ENCODE measurements at regions not wholly inside any gene's neighbourhood (a gene's known extent, or its start where the extent isn't known, plus 50 kb on each side); places are given as distances from the start of the nearest gene placed in this dataset.

- TF ChIP-seq CTCF (IDR thresholded peaks at IDR 0.05), result no peak
- no peak for DNase-seq
- Mint-ChIP-seq H3K9me3 (peaks cover 11% of the 10 kb centered on the region), H3K27me3 (ENCODE audit: low read depth, poor library complexity) (peaks cover 10% of the 10 kb centered on the region), H3K4me1 (no peaks in the 10 kb centered on the region), H3K36me3 (ENCODE audit: low read depth) (no peaks in the 10 kb centered on the region), H3K27ac (no peak overlapping the region), H3K4me3 (no peak overlapping the region)
These were observed 293.6 kb upstream of the PUDP start for GRCh38 chrX:7441586-7441985.

DNA sequence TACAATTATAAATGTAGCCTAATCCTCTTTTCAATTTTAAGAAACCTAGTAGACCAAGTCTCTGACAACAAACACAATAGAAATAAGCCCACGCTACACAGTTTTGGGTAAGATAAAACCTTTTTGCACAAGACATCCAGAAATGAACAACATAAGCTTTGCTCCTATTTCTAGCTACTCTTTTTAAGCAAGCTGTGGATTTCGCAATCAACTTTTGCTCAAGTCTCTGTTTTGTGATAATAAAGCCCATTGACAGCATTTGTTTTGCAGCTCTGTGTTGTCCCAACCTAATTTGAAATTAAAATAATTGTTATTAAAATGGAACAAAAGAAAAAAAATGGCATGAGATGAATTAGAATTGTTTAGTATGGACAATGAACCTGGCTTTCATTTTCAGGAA is 287.9 kb upstream of the PUDP start:
- TF ChIP-seq CTCF (IDR thresholded peaks at IDR 0.05), result no peak
- Mint-ChIP-seq H3K4me3 (no peak overlapping the region), H3K9me3 (peaks cover 9% of the 10 kb centered on the region), H3K36me3 (ENCODE audit: low read depth) (no peaks in the 10 kb centered on the region), H3K27ac (no peak overlapping the region), H3K27me3 (ENCODE audit: low read depth, poor library complexity) (peaks cover 6% of the 10 kb centered on the region), H3K4me1 (no peaks in the 10 kb centered on the region)
- DNase-seq, result no peak

GRCh38 chrX:7432901-7433300 is 284.9 kb upstream of the PUDP start:
- H3K27me3 Mint-ChIP-seq (ENCODE audit: low read depth, poor library complexity), result peaks cover 7% of the 10 kb centered on the region
- no peak for DNase-seq
- no peaks in the 10 kb centered on the region for H3K4me1 Mint-ChIP-seq
- no peaks in the 10 kb centered on the region for H3K9me3 Mint-ChIP-seq
- no peaks in the 10 kb centered on the region for H3K36me3 Mint-ChIP-seq (ENCODE audit: low read depth)
- no peak for TF ChIP-seq CTCF (IDR thresholded peaks at IDR 0.05)
- no peak overlapping the region for H3K27ac Mint-ChIP-seq
- no peak overlapping the region for H3K4me3 Mint-ChIP-seq

- H3K27me3 Mint-ChIP-seq (ENCODE audit: low read depth, poor library complexity), result peaks cover 7% of the 10 kb centered on the region
- TF ChIP-seq CTCF (IDR thresholded peaks at IDR 0.05), result no peak
- H3K36me3 Mint-ChIP-seq (ENCODE audit: low read depth), result no peaks in the 10 kb centered on the region
- H3K9me3 Mint-ChIP-seq, result no peaks in the 10 kb centered on the region
- no peak overlapping the region for H3K27ac Mint-ChIP-seq
- no peaks in the 10 kb centered on the region for H3K4me1 Mint-ChIP-seq
- no peak overlapping the region for H3K4me3 Mint-ChIP-seq
- DNase-seq, result no peak
These were observed 272.8 kb upstream of the PUDP start for GRCh38 chrX:7420717-7421116.

DNA sequence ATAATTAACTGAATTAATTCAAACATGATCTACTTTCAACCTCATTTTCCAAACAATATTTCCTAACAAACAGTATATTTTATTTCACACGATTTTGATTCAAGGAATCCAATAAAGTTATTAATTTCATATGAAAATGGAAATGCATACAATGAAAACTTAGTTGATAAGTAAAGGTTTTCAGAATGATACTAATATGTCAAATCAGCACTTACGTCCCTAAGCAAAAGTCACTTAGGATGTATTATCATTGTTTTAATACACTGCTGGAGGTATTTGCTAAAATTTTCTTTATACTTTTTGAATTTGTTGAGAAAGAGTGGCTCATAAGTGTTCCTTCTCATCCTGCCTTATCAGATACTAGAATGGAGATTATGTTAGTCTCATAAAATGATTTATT is 266.8 kb upstream of the PUDP start:
- Mint-ChIP-seq H3K4me3 (no peak overlapping the region), H3K27ac (no peak overlapping the region), H3K4me1 (no peaks in the 10 kb centered on the region), H3K36me3 (ENCODE audit: low read depth) (no peaks in the 10 kb centered on the region), H3K27me3 (ENCODE audit: low read depth, poor library complexity) (peaks cover 10% of the 10 kb centered on the region), H3K9me3 (no peaks in the 10 kb centered on the region)
- TF ChIP-seq CTCF (IDR thresholded peaks at IDR 0.05), result no peak
- DNase-seq, result no peak

DNA sequence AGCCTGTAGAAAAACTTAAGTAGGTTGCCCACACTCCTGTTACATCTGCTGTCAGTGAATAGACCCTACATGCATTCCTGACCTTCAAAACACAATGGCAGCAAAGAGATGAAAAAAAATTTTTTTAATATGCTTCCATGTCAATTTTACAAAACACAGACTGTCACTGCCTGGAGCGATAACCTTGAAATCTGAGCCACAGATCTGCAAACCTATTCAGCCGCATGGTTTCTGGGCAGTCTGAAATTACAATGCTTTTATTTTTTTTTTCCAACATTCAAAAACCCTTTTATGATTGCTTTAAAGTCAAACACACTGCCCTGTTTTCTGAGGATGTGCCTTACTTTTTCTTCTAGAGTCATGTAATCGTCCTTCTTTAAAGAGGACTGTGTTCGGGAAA is 264.9 kb upstream of the PUDP start:
- H3K27ac Mint-ChIP-seq, result no peak overlapping the region
- H3K27me3 Mint-ChIP-seq (ENCODE audit: low read depth, poor library complexity), result peaks cover 4% of the 10 kb centered on the region
- H3K9me3 Mint-ChIP-seq, result no peaks in the 10 kb centered on the region

More for the DNA sequence above, 264.9 kb upstream of the PUDP start:
- TF ChIP-seq CTCF (IDR thresholded peaks at IDR 0.05), result no peak
- Mint-ChIP-seq H3K4me3 (no peak overlapping the region), H3K4me1 (no peaks in the 10 kb centered on the region), H3K36me3 (ENCODE audit: low read depth) (no peaks in the 10 kb centered on the region)
- no peak for DNase-seq

Measured in nephron progenitor cell (in vitro differentiated cells).